Activated B cell treated with CpG ODN at 0.5 μM for 24 hours (primary cell): ENCODE measurements at regions not wholly inside any gene's neighbourhood (a gene's known extent, or its start where the extent isn't known, plus 50 kb on each side); places are given as distances from the start of the nearest gene placed in this dataset.

Source experiments
- ATAC-seq: fragments of 200-7000 bp; cut with Tn5 transposase; one replicate; pipeline ENCODE4 v1.10.0; 2021; ENCODE audit warnings: low read depth, mild to moderate bottlenecking, moderate library complexity
- CTCF ChIA-PET: fragments of 350-600 bp; sonication (Branson Sonifier 250); formaldehyde crosslinking; loops from one replicate; lab custom pipeline; 2021; ENCODE audit warnings: antibody characterized with exemption; lab: Charles Lee
- POLR2A ChIA-PET: fragments of 350-600 bp; sonication (Branson Sonifier 250); formaldehyde crosslinking; loops from one replicate; lab custom pipeline; 2021; ENCODE audit warnings: antibody characterized with exemption; lab: Charles Lee
- DNase-seq: peaks from one replicate; pipeline ENCODE4 v3.0.0; 2022
- H3K27ac Mint-ChIP-seq: one replicate; pipeline ENCODE4 v1.8.0; 2020; ENCODE audit warnings: mixed read lengths
- H3K27me3 Mint-ChIP-seq: one replicate; pipeline ENCODE4 v1.8.0; 2021; ENCODE audit warnings: mixed read lengths
- H3K36me3 Mint-ChIP-seq: one replicate; pipeline ENCODE4 v1.8.0; 2021; ENCODE audit warnings: low read depth, mixed read lengths
- H3K4me1 Mint-ChIP-seq: one replicate; pipeline ENCODE4 v1.8.0; 2021; ENCODE audit warnings: mixed read lengths
- H3K4me3 Mint-ChIP-seq: one replicate; pipeline ENCODE4 v1.8.0; 2020; ENCODE audit warnings: mild to moderate bottlenecking, mixed read lengths
- H3K9me3 Mint-ChIP-seq: one replicate; pipeline ENCODE4 v1.8.0; 2020; ENCODE audit warnings: mixed read lengths
- CTCF ChIP-seq: fragments of 200-600 bp; IDR thresholded peaks from one replicate; pipeline ENCODE4 v1.8.0; 2022; ENCODE audit warnings: antibody characterized with exemption, mild to moderate bottlenecking
- intact Hi-C: fragments of 100-400 bp; cut with micrococcal nuclease; formaldehyde crosslinking; loops from one replicate; pipeline ENCODE4 v1.15.1; 2024

- intact Hi-C loops: no loop called here
- Mint-ChIP-seq H3K36me3 (no peaks in the 10 kb centered on the region), H3K9me3 (no peaks in the 10 kb centered on the region), H3K4me3 (no peak overlapping the region), H3K4me1 (peaks cover 4% of the 10 kb centered on the region), H3K27ac (no peak overlapping the region), H3K27me3 (no peaks in the 10 kb centered on the region)
- ATAC-seq (no peak), DNase-seq (no peak)
- no peak for TF ChIP-seq CTCF
- POLR2A ChIA-PET: no interaction called here
- CTCF ChIA-PET: no interaction called here
Observed at GRCh38 chr4:54550395-54551171, 107.2 kb upstream of the KIT start.

GRCh38 chr4:54553001-54553400 is 104.8 kb upstream of the KIT start:
- H3K27ac Mint-ChIP-seq: no peak overlapping the region
- no peaks in the 10 kb centered on the region for H3K36me3 Mint-ChIP-seq
- DNase-seq: no peak
- POLR2A ChIA-PET: no interaction called here
- TF ChIP-seq CTCF: no peak
- no peak for ATAC-seq
- H3K4me1 Mint-ChIP-seq: peaks cover 1% of the 10 kb centered on the region
- H3K4me3 Mint-ChIP-seq: no peak overlapping the region
- CTCF ChIA-PET: no interaction called here
- H3K9me3 Mint-ChIP-seq: no peaks in the 10 kb centered on the region
- intact Hi-C loops: no loop called here
- H3K27me3 Mint-ChIP-seq: no peaks in the 10 kb centered on the region

GRCh38 chr4:54554339-54554990 is 103.3 kb upstream of the KIT start:
- H3K4me3 Mint-ChIP-seq: no peak overlapping the region
- TF ChIP-seq CTCF: no peak
- H3K27me3 Mint-ChIP-seq: peaks cover 2% of the 10 kb centered on the region
- intact Hi-C loops: no loop called here
- H3K36me3 Mint-ChIP-seq: no peaks in the 10 kb centered on the region
- DNase-seq (no peak), ATAC-seq (no peak)
- CTCF ChIA-PET: no interaction called here
- POLR2A ChIA-PET: no interaction called here
- H3K9me3 Mint-ChIP-seq: no peaks in the 10 kb centered on the region
- no peaks in the 10 kb centered on the region for H3K4me1 Mint-ChIP-seq
- H3K27ac Mint-ChIP-seq: no peak overlapping the region

GRCh38 chr4:54556051-54556450 is 101.7 kb upstream of the KIT start:
- ChIA-PET POLR2A (no interaction called here), CTCF (no interaction called here)
- no peaks in the 10 kb centered on the region for H3K4me1 Mint-ChIP-seq
- ATAC-seq (no peak), DNase-seq (no peak)
- H3K9me3 Mint-ChIP-seq: no peaks in the 10 kb centered on the region
- no peak for TF ChIP-seq CTCF
- no peak overlapping the region for H3K27ac Mint-ChIP-seq
- intact Hi-C loops: no loop called here
- H3K36me3 Mint-ChIP-seq: no peaks in the 10 kb centered on the region
- no peak overlapping the region for H3K4me3 Mint-ChIP-seq
- peaks cover 2% of the 10 kb centered on the region for H3K27me3 Mint-ChIP-seq

GRCh38 chr4:54556587-54556986 is 101.2 kb upstream of the KIT start:
- ATAC-seq (no peak), DNase-seq (no peak)
- CTCF ChIA-PET: no interaction called here
- POLR2A ChIA-PET: no interaction called here
- no peak for TF ChIP-seq CTCF
- H3K4me1 Mint-ChIP-seq: no peaks in the 10 kb centered on the region
- peaks cover 2% of the 10 kb centered on the region for H3K27me3 Mint-ChIP-seq
- intact Hi-C loops: no loop called here
- H3K9me3 Mint-ChIP-seq: no peaks in the 10 kb centered on the region
- H3K27ac Mint-ChIP-seq: no peak overlapping the region
- no peak overlapping the region for H3K4me3 Mint-ChIP-seq
- no peaks in the 10 kb centered on the region for H3K36me3 Mint-ChIP-seq
